Hepatocyte (in vitro differentiated cells): ENCODE measurements at regions not wholly inside any gene's neighbourhood (a gene's known extent, or its start where the extent isn't known, plus 50 kb on each side); places are given as distances from the start of the nearest gene placed in this dataset.

Experiments used
- EZH2 ChIP-seq: fragments of 200-600 bp; sonication (generic); IDR thresholded peaks from 2 replicates; pipeline ENCODE4 v1.6.1; 2016; ENCODE audit warnings: antibody characterized with exemption, mild to moderate bottlenecking, borderline replicate concordance
- TF ChIP-seq, protein P1 (sequence below): fragments of 200-600 bp; sonication (generic); IDR thresholded peaks from 2 replicates; pipeline ENCODE4 v1.5.1; 2016; ENCODE audit warnings: antibody characterized with exemption, mild to moderate bottlenecking; ENCODE audit not compliant: poor library complexity

DNA sequence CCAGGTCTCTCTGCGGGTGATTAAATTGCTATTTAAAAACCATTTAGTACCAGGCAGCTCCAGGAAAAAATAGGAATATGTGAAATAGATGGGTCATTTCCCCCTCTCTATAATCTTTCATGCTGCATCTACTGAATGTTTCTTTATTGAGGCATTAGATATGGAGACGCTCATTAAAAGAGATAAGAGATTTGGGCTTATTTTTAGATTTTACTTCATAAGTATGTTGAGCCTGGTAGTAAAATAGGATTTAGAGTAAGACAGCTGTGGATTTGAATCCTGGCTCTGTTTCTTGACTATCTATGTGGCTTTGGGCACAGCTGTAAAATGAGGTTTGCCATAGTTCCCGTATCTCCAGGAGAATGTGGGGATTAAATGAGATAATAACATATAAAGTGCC, 451.0 kb upstream of the GRIA1 start:
- no peak for TF ChIP-seq EZH2
- TF ChIP-seq, protein P1, sequence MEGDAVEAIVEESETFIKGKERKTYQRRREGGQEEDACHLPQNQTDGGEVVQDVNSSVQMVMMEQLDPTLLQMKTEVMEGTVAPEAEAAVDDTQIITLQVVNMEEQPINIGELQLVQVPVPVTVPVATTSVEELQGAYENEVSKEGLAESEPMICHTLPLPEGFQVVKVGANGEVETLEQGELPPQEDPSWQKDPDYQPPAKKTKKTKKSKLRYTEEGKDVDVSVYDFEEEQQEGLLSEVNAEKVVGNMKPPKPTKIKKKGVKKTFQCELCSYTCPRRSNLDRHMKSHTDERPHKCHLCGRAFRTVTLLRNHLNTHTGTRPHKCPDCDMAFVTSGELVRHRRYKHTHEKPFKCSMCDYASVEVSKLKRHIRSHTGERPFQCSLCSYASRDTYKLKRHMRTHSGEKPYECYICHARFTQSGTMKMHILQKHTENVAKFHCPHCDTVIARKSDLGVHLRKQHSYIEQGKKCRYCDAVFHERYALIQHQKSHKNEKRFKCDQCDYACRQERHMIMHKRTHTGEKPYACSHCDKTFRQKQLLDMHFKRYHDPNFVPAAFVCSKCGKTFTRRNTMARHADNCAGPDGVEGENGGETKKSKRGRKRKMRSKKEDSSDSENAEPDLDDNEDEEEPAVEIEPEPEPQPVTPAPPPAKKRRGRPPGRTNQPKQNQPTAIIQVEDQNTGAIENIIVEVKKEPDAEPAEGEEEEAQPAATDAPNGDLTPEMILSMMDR, result no peak
